Vagina (tissue), 2 donors: ENCODE measurements at regions not wholly inside any gene's neighbourhood (a gene's known extent, or its start where the extent isn't known, plus 50 kb on each side); places are given as distances from the start of the nearest gene placed in this dataset.

Experiments used
- POLR2A ChIP-seq, 2 donors: fragments of 450-650 bp; IDR thresholded peaks; one replicate each; pipeline ENCODE4 v1.6.1; 2017; ENCODE audit warnings: antibody characterized with exemption in 2 of 2, mild to moderate bottlenecking in 2 of 2, moderate library complexity in 2 of 2
- POLR2AphosphoS5 ChIP-seq, 2 donors: sonication (generic); formaldehyde crosslinking; IDR thresholded peaks; one replicate each; pipeline ENCODE4 v1.9.0; 2017; ENCODE audit warnings: antibody characterized with exemption in 2 of 2, mild to moderate bottlenecking in 2 of 2, low read depth in 1 of 2; ENCODE audit not compliant: insufficient read depth in 1 of 2
- TF ChIP-seq, protein P1 (sequence below), 3 experiments: fragments of 450-650 bp in 2 of 3; fragments of 200-600 bp in 1 of 3; sonication (generic) in 1 of 3; IDR thresholded peaks; one replicate each; pipeline ENCODE4 v1.5.1; 2017 to 2019; ENCODE audit warnings: antibody characterized with exemption in 3 of 3, mild to moderate bottlenecking in 2 of 3, moderate library complexity in 2 of 3

DNA sequence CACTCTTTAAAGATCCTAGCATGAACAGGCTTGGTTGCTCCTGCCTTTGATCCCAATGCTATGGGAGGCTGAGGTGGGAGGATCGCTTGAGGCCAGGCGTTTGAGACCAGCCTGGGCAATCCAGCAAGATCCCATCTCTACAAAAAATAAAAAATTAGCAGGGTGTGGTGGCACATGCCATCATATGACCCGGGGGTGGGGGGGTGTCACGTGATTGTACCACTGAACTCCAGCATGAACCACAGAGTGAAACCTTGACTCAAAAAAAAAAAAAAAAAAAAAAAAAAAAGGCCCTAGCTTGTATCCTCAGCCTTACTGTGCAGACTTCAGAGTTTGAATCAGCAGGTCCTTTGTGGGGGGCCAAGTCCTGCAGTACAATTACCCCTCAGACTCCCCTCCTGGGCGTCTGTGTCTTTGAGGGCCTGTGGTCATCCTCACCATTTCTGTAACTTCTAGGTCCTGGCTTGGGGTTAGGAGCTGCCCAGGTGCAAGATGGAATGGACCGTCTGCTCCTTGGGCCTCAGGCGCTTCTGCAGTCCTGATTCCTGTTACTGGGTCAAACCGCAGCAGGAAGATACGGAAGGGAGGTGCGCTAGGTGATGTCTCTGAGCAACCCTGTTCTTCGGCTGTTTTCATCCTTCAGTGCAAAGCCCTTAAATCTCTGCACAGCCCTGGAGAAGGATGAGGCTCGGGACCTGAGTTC lies 208.1 kb downstream of the CTTN start:
- TF ChIP-seq, protein P1, sequence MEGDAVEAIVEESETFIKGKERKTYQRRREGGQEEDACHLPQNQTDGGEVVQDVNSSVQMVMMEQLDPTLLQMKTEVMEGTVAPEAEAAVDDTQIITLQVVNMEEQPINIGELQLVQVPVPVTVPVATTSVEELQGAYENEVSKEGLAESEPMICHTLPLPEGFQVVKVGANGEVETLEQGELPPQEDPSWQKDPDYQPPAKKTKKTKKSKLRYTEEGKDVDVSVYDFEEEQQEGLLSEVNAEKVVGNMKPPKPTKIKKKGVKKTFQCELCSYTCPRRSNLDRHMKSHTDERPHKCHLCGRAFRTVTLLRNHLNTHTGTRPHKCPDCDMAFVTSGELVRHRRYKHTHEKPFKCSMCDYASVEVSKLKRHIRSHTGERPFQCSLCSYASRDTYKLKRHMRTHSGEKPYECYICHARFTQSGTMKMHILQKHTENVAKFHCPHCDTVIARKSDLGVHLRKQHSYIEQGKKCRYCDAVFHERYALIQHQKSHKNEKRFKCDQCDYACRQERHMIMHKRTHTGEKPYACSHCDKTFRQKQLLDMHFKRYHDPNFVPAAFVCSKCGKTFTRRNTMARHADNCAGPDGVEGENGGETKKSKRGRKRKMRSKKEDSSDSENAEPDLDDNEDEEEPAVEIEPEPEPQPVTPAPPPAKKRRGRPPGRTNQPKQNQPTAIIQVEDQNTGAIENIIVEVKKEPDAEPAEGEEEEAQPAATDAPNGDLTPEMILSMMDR (IDR thresholded peaks at IDR 0.05): no peak
- TF ChIP-seq POLR2A (IDR thresholded peaks at IDR 0.05): no peak
- no peak for TF ChIP-seq POLR2AphosphoS5 (IDR thresholded peaks at IDR 0.05; ENCODE audit: insufficient read depth in 1 of 2, low read depth in 1 of 2)
